Lower leg skin (tissue), 3 donors: ENCODE measurements at regions not wholly inside any gene's neighbourhood (a gene's known extent, or its start where the extent isn't known, plus 50 kb on each side); places are given as distances from the start of the nearest gene placed in this dataset.

ENCODE experiments used
- POLR2A ChIP-seq, 2 donors: fragments of 450-650 bp; IDR thresholded peaks; one replicate each; pipeline ENCODE4 v1.6.1; 2016 to 2017; ENCODE audit warnings: antibody characterized with exemption in 2 of 2, mild to moderate bottlenecking in 1 of 2, moderate library complexity in 1 of 2
- TF ChIP-seq, protein P1 (sequence below), 3 donors: fragments of 450-650 bp; IDR thresholded peaks; one replicate each; pipeline ENCODE4 v1.5.1; 2016; ENCODE audit warnings: antibody characterized with exemption in 3 of 3, mild to moderate bottlenecking in 3 of 3, moderate library complexity in 2 of 3

GRCh38 chr4:148618856-148619255, 176.6 kb upstream of the NR3C2 start:
- TF ChIP-seq, protein P1, sequence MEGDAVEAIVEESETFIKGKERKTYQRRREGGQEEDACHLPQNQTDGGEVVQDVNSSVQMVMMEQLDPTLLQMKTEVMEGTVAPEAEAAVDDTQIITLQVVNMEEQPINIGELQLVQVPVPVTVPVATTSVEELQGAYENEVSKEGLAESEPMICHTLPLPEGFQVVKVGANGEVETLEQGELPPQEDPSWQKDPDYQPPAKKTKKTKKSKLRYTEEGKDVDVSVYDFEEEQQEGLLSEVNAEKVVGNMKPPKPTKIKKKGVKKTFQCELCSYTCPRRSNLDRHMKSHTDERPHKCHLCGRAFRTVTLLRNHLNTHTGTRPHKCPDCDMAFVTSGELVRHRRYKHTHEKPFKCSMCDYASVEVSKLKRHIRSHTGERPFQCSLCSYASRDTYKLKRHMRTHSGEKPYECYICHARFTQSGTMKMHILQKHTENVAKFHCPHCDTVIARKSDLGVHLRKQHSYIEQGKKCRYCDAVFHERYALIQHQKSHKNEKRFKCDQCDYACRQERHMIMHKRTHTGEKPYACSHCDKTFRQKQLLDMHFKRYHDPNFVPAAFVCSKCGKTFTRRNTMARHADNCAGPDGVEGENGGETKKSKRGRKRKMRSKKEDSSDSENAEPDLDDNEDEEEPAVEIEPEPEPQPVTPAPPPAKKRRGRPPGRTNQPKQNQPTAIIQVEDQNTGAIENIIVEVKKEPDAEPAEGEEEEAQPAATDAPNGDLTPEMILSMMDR (IDR thresholded peaks at IDR 0.05): no peak
- TF ChIP-seq POLR2A (IDR thresholded peaks at IDR 0.05): no peak
